ENCODE measurements at regions not wholly inside any gene's neighbourhood (a gene's known extent, or its start where the extent isn't known, plus 50 kb on each side); places are given as distances from the start of the nearest gene placed in this dataset.
"Not testable (repeated sequence)": the region's sequence is repeated elsewhere in the genome, so short reads cannot be mapped to it uniquely, and the experiment has no call there.

DNA sequence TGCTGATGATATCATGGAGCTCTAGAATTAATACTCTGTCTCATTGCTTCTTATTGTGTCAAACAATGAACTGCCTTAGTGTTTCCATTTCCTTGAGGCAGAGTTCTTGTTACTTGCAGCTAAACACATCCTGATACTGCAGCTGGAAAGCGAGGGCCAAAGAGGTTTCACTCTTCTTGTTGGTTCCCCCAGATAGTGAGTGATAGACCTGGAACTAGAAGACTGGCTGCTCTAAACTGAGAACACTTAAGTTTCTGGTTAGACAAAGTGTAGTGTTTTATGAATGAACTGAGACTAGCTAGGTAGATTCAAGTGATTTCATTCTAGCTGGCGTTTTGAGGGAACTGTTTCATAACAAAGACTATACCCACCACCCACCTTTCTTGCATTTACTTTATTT lies 321.7 kb downstream of the TXNL1 start:
- no peak for DNase-seq (ENCODE audit: low spot score)

DNA sequence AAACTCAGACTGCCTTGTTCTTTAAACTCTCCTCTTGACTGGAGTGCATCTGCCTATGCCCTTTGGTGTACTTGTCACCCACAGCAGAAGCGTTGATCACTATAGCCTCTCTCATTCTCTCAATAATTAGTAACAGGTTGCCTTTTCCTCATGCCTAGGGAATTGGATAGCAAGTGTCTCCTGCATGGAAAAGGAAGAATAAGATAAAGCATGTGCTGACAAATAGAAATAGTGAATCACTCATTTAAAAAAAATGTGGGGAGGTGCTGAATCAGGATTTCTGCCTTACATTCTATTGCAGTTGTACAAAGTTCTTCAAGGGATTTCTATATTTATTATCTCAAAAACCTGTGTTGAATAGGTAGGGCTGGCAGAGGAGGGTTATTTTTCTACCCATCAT lies 323.0 kb downstream of the TXNL1 start:
- no peak for DNase-seq (ENCODE audit: low spot score)

DNA sequence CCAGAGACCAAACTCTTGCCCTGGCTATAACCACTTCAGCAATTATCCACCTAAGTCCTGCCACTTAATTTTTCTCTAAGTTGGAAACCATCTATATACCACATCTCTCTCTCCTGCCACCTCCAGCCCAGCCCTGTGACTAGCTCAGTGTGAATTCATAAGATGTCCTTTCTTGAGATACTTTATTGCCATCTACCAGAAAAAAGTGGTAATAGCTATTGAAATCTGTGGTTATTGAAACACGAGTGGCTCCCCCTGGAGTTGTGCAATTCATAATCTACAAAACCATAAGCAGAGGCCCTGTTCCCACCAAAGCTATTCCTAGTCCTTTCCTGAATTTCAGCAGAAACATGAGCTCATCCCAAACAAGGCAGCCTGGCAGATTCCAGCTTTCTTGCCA lies 324.0 kb downstream of the TXNL1 start:
- no peak for DNase-seq (ENCODE audit: low spot score)

DNA sequence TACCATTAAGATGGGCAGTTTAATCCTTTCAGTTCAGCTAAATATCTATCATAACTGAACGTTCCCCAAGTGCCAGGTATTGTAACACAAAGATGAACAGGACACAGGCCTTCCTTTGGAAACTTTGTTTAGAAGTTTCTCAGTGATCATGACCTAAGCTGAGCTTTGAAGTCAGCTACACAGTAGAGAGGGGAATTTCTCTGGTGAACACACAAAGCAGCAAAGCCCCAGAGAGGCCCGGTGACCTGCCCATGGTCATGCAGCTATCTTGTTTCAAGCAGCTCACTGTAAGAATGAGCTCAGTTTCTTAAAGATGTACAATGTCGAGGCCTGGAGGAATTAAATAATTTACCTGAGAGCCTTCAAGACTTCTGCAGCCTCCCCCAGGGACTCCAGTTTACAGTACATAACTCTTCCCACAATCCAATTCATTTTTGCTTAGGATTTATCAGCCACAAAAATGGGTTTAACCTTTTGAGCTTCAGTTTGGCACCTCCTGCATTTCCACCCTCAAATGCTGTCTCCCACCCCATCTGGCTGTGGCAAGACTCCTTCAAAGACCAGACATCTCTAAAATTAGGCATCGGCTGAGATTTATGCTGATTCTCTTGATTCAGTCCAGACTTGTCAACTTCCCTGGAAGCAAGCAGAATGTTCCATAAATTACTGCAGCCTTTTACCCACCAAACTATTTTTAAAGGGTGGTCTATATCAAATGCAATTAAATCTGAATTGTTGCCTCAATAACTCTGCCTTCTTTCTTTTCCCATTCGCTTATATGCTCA lies 325.6 kb downstream of the TXNL1 start:
- DNase-seq (ENCODE audit: low spot score) = no peak

DNA sequence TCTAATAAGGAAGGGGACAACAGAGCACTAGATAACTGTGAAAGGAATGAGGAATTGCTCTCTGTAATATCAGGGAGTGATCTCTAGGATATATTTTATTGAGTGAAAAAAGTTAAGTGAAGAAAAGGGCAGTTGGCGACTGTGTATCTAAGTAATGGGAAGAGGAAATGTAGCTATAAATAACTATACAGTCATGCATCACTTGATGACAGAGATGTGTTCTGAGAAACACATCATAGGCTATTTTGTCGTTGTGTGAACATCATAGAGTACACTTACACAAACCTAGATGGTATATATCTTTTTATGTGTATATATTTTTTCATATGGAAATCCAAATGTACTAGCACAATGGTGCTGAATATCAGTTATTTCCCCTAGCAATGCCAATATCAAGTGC lies 329.3 kb downstream of the TXNL1 start:
- no peak for DNase-seq (ENCODE audit: low spot score)

DNA sequence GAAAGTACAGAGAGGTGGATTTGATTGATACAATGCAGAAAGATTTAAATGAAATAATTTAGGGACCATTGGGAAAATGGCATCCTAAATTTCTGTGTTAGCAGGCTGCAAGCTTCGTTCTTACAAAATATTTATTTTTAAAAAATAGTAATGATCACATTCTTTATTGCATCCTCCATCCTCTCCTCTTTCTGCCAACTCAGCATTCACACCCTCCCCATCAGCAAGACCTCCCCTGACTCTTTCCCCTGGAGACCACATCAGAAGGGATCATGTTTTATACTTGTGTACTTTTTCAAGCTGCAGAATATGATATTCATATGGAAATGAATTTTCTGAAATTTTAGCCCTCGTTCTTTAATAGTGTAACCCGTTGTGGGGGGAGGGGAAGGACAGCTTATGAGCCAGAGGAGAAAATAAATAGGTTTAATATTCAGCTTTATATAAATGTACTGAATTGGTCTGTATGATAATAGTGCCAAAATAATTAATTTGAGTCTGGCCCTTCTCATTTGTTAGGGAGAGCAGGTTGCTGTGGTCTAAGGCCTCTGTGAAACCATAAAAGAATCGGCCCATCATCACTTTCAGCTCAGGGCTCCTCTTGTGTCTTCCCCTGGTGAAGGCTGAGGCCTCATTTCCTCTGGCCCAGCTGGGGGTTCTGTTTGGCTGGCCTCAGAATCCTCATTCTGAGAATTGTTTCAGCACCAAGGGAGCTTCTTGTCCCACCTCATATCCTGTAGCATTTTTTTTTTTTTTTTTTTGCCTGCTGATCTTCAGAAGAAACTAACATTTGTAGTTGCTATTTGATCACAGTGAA lies 330.8 kb downstream of the TXNL1 start:
- no peak for DNase-seq (ENCODE audit: low spot score)

DNA sequence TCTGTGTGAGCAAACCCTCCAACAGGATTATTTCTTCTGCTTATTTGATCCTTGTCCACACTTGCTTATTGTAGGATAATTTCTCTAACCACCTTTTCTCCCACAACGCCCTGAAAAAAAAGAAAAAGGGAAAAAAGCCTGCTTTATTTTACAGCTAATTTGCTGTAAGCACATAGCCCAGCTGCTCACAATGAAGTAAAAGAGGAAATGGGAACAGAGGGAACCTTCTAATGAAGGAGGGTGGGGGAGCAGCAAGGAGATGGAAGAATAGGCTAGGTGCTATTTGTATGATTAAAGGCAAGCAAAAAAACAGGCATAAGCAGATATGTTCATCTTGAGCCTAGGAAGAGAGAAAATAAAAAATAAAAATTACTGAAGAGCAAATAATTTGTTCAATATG lies 331.6 kb downstream of the TXNL1 start:
- no peak for DNase-seq (ENCODE audit: low spot score)

DNA sequence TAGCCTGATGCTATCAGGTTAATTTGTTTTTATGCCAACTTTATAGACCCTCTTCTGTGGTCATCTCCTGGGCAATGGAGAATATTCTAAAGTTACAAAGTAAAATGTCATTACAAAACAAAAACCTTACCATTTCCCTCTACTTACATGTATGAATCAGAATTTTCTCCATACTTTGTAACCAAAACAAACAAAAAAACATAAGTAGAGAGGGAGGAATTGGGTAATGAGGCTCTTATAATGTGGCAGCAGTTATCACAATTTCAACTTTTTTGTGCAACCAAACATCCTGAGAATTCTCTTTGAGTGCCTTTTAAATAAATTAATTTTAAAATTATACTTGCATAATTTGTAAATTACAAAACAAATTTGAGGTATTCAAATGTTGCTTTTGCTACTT lies 332.8 kb downstream of the TXNL1 start:
- DNase-seq (ENCODE audit: low spot score) = no peak

DNA sequence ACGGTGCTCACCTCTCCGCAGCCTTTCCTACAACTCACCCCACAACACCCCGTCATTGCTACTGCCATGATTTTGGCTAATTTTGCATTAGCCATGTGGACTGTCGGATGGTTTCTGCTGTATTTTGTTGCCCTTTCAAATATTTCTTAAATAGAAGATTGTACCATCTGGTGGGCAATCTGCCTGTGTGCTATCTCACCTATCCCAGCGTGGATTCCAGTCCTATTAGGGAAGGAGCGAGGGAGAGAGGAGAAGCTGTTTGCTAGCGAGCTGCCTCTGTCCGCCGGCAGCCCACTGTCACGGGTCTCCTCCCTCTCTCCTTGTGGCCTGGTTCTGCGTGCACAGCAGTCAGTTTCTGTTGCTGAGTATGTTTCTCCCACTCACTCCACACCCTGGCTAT lies 336.2 kb downstream of the TXNL1 start:
- no peak for DNase-seq (ENCODE audit: low spot score)

DNA sequence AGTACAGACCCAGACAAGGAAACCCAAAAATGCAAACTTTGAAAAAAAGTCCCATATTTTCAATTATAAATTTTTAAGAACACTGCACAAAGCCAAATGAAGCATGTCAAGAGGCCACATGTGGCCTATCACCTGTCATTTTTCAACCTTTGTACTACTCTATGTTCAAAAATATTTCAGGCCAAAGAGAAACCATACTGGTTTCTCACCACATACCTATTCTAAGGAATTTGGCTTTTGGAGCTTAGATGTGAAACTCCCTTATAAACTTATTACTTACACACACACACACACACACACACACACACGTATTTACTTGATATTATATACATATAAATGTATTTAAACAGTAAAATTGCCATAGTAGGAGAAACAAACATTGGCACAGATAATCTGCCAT lies 338.7 kb downstream of the TXNL1 start:
- no peak for DNase-seq (ENCODE audit: low spot score)

DNA sequence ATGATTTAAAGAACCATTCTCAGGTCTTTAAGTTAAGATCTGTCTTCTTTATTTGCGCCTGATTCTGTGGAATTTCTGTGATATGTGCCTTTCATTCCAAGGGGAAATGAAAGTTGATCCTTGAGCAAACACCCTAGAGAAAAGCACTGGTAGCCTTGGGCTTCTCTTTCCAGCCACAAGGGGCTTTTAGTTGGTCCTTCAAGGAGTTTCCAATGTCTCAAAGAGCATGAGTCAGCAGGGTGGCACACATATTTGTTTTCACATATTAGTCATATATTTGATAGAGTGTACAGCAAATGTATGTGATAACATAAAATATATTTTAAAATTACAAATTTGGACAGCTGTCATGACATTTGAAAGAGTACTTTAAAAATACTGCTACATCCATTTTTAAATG lies 339.5 kb downstream of the TXNL1 start:
- DNase-seq (ENCODE audit: low spot score) = no peak

DNA sequence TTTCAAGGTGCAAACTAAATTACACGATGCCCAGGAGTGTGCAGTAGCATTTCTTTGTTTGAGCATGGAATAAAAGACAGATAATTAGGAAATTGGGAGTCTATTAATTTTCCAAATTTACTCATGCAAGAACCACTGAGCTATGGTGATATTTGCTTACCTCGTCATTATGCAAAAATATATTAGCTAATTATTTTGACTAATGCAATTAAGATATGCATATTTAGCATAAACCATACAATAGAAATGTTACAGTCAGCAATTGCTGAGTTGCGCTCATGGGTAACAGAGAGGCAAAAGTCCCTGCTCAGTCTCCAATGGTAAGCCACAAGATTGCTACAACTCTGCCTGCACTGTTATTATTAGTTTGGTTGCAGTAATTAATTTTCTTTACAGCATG lies 342.0 kb downstream of the TXNL1 start:
- DNase-seq (ENCODE audit: low spot score) = no peak

DNA sequence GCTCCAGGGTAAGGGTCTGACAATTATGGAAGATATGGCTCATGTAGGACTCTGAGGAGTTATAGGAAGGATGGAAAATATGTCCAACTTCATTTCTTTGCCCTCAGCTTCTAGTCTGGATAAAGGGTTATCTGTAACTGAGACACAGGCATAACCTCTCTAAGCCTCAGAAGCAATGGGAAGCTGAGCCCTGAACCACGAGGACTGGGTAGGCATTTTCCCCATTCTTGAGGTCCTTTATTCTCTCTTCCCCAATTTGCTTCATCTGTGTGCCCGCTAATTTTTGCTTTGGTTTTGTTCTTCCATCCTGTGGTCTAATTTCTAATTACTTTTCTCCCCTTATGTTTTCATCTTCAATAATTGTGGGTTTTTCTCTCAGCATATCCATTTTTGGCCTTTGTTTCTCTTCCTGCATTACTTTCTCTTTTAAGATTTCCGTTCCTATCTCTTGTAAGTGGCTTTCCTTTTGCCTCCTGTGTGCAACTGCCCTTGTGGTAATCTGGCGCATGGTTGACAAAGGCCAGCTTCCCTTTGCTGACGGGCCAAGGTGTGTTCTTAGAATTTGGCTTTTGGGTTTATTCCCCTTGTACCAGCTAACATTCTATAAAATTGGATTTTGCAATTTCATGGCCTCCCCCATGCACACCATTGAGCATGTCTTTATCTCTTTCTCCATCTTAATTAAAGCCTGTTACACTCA lies 343.8 kb downstream of the TXNL1 start:
- no peak for DNase-seq (ENCODE audit: low spot score)

DNA sequence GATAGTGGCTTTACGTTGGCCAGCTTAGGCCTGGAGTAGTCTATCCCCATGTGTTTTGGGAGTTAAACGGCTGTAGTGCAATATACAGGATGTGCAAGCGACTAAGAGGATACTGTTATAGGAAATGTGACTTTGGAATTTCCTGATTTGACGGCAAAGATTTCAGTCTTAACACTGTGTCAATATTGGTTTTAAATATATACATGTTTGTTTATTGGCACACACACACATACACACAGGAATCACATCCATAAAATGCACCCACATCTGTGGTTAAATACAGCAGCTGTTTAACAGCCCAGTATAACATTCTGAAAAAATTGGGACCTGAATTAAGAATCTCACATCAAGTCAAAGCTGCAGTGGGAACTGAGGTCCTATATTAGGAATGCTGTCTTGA lies 347.1 kb downstream of the TXNL1 start:
- no peak for DNase-seq (ENCODE audit: low spot score)

DNA sequence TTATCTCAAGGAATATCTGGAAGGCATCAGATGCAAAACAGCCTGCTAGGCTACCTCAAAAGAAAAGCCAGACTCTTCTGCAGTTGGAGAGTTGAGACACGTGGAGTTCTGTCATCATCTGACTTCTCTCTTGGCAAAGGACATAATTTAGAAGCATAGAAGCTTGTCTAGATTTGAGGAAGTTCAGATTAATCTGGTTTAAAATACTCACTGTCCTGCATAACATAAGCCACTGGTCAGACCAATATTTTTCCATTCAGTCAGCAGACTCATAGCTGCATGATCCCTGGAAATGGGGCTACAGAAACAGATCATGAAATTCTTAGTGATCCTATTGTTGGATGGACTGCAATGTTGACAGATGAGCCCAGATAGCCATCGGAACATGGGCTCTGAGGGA lies 349.0 kb downstream of the TXNL1 start:
- DNase-seq (ENCODE audit: low spot score) = no peak

DNA sequence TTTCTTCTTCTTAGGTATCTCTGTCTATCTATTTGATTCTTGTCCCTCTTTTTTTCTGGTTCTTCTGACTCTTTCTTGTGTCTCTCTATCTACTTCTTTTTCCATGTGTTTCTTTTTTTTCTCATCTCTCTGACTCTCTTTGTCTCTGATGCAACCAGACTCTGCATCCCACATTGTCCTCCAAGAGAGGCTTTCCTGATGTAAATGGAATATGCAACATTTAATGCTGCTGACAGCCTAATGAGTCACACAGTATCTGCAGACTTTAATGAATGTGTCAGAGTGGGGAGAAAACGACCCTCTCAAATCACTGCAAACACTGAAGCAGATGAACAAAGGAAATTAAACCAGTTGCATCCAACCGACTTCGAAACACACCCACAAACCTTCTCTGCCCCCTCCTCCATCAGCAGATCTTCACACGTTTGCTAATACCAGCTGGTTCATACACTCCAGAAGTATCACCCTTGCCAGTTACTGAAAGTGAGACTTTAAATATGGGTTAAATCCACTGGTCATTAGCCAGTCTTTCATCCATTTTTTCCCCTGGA lies 351.5 kb downstream of the TXNL1 start:
- no peak for DNase-seq (ENCODE audit: low spot score)

DNA sequence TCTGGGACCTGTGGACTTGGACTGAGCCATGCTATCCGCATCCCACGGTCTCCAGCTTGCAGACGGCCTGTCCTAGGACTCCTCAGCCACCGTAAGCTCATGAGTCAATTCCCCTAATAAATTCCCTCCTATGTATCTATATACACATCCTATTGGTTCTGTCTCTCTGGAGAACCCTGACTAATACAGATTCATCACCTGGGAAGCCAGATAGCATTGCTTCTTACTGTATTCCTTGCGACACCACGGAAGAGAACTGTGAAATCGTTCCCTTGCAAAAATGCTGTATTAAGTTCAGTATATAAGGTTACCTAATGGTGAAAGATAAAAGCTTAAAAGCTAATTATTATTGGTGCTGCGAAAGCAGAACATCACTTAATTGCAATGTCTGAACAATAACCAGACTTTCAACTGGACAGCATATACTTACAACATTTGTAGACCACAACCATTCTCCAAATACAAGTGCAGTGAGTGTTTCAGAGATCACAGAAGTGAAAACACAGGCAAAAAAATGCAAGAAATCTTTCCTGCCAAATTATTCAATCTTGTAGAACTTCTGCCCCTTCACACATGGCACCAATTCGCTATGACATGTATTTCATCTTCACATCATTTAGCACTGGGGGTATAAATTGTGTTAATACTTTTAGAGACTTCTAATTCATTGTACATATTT lies 352.9 kb downstream of the TXNL1 start:
- no peak for DNase-seq (ENCODE audit: low spot score)

DNA sequence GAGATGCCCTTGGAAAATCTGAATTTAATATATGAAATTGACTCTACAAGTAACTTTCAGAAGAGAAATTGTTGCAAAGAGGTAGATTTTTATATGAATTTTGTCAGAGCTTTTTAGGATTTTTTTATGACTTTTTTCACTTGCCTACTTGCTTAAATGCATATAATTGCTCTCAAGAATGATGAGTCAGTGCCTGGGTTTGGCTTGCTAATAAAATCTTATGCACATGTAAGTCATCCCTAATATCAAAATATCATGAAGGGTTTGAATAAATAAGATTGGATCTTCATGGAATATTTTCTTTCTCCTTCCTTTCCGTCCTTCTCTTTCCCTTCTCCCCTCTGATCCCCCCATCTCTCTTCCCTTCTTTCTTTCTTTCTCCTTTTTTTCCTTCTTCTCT lies 354.1 kb downstream of the TXNL1 start:
- no peak for DNase-seq (ENCODE audit: low spot score)

DNA sequence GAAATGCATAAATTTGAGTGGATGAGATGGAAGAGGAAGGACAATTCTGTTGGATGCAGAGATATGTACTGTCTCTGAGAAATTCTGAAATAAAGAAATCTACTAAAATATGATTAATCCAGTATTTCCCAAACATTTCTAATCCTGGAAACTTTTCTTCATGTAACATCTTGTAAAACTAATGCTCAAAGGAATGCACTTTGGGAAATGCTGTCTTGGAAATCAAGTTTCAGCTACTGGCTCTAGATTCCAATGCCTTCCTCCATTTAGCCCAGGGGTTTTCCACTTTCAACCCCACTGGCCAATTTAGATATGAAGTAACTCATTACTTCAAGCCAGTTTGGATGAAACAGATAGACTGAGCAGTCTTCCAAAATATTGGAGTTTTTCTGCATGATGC lies 355.1 kb downstream of the TXNL1 start:
- DNase-seq (ENCODE audit: low spot score) = no peak

DNA sequence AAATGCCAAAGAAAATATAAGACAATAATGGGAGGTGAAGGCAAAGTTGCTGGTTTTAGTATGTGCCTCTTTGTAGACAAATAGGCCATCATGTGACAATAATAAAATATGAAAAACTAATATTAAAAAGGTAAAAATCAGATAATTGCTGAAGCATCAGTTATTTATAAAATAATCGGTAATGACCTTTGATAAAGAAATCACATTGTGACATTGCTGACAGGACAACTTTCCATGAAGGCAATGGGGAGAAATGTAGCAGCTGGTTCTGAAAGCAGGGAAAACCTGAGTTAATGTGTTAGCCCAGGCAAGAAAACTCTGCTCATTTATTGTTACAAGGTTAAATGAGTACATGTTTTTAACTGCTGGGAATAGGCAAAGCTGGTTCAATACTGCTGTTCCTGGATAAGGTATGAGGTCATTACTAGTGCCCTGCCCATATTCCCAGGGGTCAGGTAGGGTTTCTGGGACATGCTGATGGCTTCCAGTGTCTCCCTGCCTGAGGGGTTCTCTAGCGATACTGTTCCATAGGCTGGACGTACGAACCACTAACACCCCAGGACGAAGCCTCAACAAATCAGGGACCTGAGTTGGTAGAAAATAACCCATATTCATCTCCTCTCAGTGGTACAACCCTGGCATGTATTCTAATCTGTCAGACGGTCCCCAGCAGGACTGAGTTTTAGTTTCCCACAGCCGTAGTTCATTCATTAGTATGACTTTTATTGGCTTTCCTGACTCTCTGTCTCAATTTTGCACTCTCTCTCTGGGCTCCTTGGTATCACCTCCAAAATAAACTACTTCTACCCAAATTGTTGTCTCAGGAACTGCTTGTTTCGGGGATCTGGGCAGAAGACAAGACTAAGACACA lies 355.9 kb downstream of the TXNL1 start:
- no peak for DNase-seq (ENCODE audit: low spot score)

DNA sequence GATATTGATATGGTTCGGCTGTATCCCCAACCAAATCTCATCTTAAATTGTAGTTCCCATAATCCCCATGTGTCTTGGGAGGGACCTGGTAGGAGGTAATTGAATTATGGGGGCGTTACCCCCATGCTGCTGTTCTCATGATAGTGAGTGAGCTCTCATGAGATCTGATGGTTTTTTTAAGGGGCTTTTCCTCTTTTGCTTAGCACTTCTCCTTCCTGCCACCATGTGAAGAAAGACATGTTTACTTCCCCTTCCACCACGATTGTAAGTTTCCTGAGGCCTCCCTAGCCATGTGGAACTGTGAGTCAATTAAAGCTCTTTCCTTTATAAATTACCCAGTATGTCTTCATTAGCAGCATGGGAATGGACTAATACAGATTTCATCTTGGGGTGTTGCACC lies 358.6 kb downstream of the TXNL1 start:
- DNase-seq (ENCODE audit: low spot score) = not testable (repeated sequence)
